ENCODE measurements at regions not wholly inside any gene's neighbourhood (a gene's known extent, or its start where the extent isn't known, plus 50 kb on each side); places are given as distances from the start of the nearest gene placed in this dataset.

DNA sequence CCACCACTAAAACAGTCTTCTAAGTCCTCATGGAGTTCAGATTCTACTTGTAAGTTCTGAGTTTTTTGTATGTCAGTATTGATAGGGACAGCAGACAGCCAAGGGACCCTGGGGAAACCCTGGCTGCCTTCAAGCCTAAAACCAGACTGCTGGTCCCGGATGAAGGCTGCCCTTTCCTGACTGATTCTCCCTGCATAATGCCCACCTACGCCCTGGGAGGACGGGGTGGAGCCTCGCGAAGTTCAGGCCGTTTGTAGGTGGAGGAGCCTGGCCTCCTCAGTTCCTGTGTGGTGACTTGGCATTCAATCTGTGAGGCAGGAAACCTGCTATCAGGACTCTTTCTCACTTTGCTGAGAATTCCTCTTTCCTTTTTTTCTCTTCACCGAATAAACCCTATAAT lies 120.3 kb upstream of the LGSN start:
- WGBS, 2 donors, result 53 to 59% methylated on average over 7 of the region's 7 CpGs
- H3K4me1 ChIP-seq, result no peaks in the 10 kb centered on the region
- no peak for DNase-seq
- H3K27me3 ChIP-seq, result no peaks in the 10 kb centered on the region
- no peaks in the 10 kb centered on the region for H3K36me3 ChIP-seq
- H3K4me3 ChIP-seq, result no peak overlapping the region
- H3K27ac ChIP-seq, result no peak overlapping the region
- no peak for TF ChIP-seq POLR2A (IDR thresholded peaks at IDR 0.05)
- TF ChIP-seq, protein P1, sequence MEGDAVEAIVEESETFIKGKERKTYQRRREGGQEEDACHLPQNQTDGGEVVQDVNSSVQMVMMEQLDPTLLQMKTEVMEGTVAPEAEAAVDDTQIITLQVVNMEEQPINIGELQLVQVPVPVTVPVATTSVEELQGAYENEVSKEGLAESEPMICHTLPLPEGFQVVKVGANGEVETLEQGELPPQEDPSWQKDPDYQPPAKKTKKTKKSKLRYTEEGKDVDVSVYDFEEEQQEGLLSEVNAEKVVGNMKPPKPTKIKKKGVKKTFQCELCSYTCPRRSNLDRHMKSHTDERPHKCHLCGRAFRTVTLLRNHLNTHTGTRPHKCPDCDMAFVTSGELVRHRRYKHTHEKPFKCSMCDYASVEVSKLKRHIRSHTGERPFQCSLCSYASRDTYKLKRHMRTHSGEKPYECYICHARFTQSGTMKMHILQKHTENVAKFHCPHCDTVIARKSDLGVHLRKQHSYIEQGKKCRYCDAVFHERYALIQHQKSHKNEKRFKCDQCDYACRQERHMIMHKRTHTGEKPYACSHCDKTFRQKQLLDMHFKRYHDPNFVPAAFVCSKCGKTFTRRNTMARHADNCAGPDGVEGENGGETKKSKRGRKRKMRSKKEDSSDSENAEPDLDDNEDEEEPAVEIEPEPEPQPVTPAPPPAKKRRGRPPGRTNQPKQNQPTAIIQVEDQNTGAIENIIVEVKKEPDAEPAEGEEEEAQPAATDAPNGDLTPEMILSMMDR (IDR thresholded peaks at IDR 0.05), result no peak
- intact Hi-C loops (cut with DNase I), result no loop called here
- no peaks in the 10 kb centered on the region for H3K9me3 ChIP-seq

DNA sequence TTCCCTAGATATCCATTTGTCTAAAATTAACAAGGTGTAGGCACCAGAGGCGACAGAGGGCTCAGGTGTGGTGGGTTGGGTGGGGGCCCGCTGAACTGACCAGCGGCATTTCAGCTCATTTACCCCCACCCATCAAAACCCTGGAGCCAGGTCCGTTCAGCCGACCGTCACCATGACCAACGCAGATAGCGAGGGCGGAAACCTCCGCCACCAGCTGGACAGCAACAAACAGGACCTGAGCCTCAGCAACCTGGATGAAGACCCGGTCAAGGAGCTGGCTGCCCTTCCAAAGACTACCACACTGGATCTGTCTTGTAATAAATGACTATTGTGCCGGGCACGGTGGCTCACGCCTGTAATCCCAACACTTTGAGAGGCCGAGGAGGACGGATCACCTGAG lies 120.8 kb upstream of the LGSN start:
- Histone ChIP-seq H3K4me1 (no peaks in the 10 kb centered on the region), H3K9me3 (no peaks in the 10 kb centered on the region), H3K4me3 (no peak overlapping the region), H3K36me3 (no peaks in the 10 kb centered on the region), H3K27ac (no peak overlapping the region), H3K27me3 (no peaks in the 10 kb centered on the region)
- TF ChIP-seq POLR2A (IDR thresholded peaks at IDR 0.05), result no peak
- TF ChIP-seq, protein P1 (IDR thresholded peaks at IDR 0.05), result no peak
- 83 to 91% methylated on average over 1 to 15 of the region's 16 CpGs for WGBS, 2 donors
- intact Hi-C loops (cut with DNase I), result no loop called here
- no peak for DNase-seq

DNA sequence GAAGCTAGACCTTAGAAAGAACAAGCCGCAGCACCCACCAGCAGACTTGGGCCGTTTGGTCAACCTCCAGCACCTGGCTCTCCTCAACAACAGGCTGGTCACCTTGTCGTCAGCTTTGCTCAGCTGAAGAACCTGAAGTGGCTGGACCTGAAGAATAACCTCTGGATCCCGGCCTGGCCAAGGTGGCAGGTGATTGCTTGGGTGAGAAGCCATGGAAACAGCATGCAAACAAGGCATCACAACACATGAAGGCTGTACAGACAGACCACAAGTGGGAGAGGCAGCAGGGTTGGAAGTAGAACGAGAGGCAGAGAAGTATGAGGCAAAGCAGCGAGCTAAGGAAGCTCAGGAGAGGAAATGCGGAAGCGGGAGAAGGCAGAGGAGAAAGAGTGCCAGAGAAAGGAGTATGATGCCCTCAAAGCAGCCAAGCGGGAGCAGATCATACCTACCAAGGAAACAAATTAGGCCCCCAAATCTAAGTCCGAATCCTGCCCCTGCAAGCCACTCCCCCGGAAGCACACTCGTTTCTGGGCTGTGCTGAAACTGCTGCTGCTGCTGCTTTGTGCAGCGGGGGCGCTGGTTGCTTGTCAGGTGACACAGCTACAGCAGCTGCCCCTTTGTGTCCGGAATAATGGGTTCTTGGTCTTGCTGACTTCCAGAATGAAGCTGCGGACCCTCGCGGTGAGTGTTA lies 121.6 kb upstream of the LGSN start:
- no peak overlapping the region for H3K4me3 ChIP-seq
- TF ChIP-seq POLR2A (IDR thresholded peaks at IDR 0.05), result no peak
- TF ChIP-seq, protein P1 (IDR thresholded peaks at IDR 0.05), result no peak
- DNase-seq, result no peak
- no peaks in the 10 kb centered on the region for H3K36me3 ChIP-seq
- no peaks in the 10 kb centered on the region for H3K4me1 ChIP-seq
- intact Hi-C loops (cut with DNase I), result no loop called here
- no peak overlapping the region for H3K27ac ChIP-seq
- H3K9me3 ChIP-seq, result no peaks in the 10 kb centered on the region
- WGBS, 2 donors, result 85 to 90% methylated on average over 17 to 18 of the region's 18 CpGs
- no peaks in the 10 kb centered on the region for H3K27me3 ChIP-seq

DNA sequence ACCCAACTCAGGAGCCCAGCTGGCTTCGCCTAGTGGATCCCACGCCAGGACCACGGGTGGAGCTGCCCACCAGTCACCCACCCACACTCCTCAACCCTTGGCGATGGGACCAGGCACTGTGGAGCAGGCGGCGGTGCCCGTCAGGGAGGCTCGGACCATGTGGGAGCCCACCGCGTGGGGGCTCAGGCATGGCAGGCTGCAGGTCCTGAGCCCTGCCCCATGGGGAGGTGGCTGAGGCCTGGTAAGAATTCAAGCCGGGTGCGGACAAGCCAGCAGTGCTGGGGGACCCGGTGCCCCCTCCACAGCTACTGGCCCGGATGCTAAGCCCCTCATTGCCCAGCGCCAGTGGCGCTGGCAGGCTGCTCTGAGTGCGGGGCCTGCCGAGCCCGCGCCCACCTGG lies 123.1 kb upstream of the LGSN start:
- DNase-seq, result no peak
- no peak for TF ChIP-seq POLR2A (IDR thresholded peaks at IDR 0.05)
- TF ChIP-seq, protein P1 (IDR thresholded peaks at IDR 0.05), result no peak
- H3K27me3 ChIP-seq, result no peaks in the 10 kb centered on the region
- no peaks in the 10 kb centered on the region for H3K36me3 ChIP-seq
- H3K4me3 ChIP-seq, result no peak overlapping the region
- H3K4me1 ChIP-seq, result no peaks in the 10 kb centered on the region
- intact Hi-C loops (cut with DNase I), result no loop called here
- no peak overlapping the region for H3K27ac ChIP-seq
- H3K9me3 ChIP-seq, result no peaks in the 10 kb centered on the region
- 100% methylated on average over 2 of the region's 20 CpGs; no CpG with 5 or more reads in 1 of the 2 donors for WGBS, 2 donors

DNA sequence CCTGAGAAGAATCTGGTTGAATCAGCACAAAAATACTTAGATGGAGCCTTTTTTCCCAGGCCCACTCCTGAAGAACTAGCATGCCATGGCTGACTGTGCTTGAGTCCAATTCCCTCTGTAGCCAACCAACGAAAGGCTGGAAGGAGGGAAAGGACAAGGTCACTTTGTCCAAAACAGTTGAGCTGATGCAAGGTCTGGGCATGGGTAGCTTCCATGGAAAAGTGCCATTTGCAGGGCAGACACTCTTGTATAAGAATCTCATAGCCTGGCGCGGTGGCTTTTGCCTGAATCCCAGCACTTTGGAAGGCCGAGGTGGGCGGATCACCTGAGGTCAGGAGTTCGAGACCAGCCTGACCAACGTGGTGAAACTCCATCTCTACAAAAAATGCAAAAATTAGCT lies 125.0 kb upstream of the LGSN start:
- no peak overlapping the region for H3K4me3 ChIP-seq
- WGBS, 2 donors, result 82 to 91% methylated on average over 5 to 7 of the region's 7 CpGs
- H3K27ac ChIP-seq, result no peak overlapping the region
- H3K27me3 ChIP-seq, result no peaks in the 10 kb centered on the region
- TF ChIP-seq, protein P1 (IDR thresholded peaks at IDR 0.05), result no peak
- TF ChIP-seq POLR2A (IDR thresholded peaks at IDR 0.05), result no peak
- no peaks in the 10 kb centered on the region for H3K4me1 ChIP-seq
- no peaks in the 10 kb centered on the region for H3K9me3 ChIP-seq
- intact Hi-C loops (cut with DNase I), result no loop called here
- DNase-seq, result no peak
- no peaks in the 10 kb centered on the region for H3K36me3 ChIP-seq
